ENCODE measurements at regions not wholly inside any gene's neighbourhood (a gene's known extent, or its start where the extent isn't known, plus 50 kb on each side); places are given as distances from the start of the nearest gene placed in this dataset.

GRCh38 chr1:101081496-101082488, 56.2 kb upstream of the DPH5 start:
- DNase-seq (ENCODE audit: low spot score) = no peak

GRCh38 chr1:101080859-101081258, 55.3 kb upstream of the DPH5 start:
- DNase-seq (ENCODE audit: low spot score) = no peak

- no peak for DNase-seq (ENCODE audit: low spot score)
Measured at GRCh38 chr1:101079341-101079740, 53.8 kb upstream of the DPH5 start.

DNA sequence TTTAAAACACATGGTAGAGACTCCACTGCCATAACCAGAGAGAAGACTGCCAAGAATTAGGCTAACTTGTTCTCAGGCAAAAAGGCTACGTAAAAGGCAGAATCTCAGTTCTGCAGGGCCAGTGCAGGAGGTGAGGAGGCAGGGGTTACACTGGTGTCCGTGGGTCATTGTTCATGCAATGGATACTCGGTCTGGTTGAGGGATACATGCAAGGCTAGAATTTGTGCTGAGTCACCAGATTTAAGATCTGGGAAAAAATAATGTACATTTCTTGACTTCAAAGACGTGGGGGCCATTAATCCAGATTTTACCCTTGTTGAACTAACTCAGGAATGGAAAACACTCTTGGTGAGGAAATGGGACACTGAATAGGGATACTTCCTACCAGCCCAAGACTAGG, 52.3 kb upstream of the DPH5 start:
- DNase-seq (ENCODE audit: low spot score) = no peak

DNA sequence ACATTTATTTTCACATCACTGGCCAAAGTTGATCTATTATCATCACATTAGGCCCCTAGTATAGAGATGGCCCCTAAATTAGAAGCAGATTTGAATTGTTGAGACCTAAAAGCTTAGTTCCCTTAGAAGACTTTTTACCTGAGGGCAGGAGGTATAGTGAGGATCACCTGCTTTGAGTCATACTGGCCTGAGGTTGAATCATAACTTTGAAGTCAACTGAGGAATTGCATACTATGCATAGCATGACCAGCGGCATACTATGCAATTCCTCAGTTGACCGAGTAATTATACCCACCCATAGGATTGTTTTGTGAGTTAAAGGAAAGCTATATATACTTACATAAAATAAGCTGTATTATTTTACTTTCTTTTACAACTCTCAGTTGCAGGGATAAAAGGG, 50.3 kb upstream of the DPH5 start:
- DNase-seq (ENCODE audit: low spot score) = no peak

Measured in GM03348 (cell line).